Epithelial cell of esophagus (primary cell): ENCODE measurements at regions not wholly inside any gene's neighbourhood (a gene's known extent, or its start where the extent isn't known, plus 50 kb on each side); places are given as distances from the start of the nearest gene placed in this dataset.
A peak's percentile ranks its signal among the peaks of the same experiment; 100 is the strongest.

Experiments
- DNase-seq: peaks from one replicate; pipeline ENCODE4 v3.0.0; 2010; ENCODE audit warnings: low read depth
- H3K4me3 ChIP-seq: 2 replicates; pipeline ENCODE4 v1.5.1; 2011; ENCODE audit warnings: mild to moderate bottlenecking, low read length, control low read depth
- CTCF ChIP-seq: IDR thresholded peaks from 2 replicates; pipeline ENCODE4 v1.5.1; 2011; ENCODE audit warnings: low read depth, mild to moderate bottlenecking, low read length, control low read depth, inconsistent platforms; ENCODE audit not compliant: insufficient read depth; ENCODE audit errors: missing control alignments

DNA sequence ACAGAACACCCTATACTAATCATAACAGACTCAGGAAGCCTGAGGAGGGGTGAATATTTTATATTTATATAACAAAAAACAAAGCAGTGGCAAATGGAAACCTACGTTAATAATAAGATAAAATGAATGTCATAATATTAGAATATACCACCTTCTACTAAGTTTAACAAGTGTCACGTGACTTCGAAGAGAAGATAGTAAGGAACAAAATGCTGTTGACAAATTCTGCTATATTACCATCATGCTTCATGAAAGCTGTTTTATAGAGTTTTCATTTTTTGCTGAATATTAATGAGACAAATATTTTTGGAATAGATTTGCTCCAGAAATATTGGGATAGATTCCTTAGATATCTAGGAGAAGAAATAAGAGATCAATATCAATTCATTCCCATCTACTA is 450.6 kb upstream of the DCN start:
- H3K4me3 ChIP-seq = peak overlapping the region; percentile 39
- DNase-seq = no peak
- TF ChIP-seq CTCF = no peak

DNA sequence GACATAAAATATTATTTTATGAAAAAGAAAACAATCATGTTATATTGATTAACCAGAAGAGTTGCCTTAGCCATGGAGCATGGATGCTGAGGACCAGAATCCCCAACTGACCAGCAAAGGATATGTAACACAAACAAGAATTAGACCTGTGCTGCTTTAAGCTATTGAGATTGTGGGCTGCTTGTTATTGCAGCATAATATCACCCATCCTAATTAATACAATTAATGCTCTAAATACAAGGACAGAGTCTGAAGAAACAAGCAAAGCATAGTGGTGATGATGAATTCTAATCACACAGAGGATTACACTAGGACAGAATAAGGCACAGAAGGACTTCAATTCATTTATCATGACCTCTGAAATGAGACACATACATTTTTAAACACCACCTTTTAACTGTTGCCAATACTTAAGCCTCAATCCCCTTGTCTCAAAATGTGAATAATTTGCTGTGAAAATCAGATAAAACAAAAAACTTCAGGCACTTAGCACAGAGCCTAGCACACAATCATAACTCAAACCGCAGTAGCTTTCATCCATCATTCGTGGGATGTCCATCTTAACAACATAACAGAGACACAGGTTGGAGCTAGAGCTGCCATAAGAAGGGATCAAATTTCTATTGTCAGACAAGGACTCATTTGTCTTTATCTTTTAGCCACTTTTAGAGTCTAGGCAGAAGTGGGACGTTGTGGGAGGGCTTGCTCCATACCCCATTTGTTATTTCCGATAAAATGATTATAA is 449.6 kb upstream of the DCN start:
- TF ChIP-seq CTCF = no peak

DNA sequence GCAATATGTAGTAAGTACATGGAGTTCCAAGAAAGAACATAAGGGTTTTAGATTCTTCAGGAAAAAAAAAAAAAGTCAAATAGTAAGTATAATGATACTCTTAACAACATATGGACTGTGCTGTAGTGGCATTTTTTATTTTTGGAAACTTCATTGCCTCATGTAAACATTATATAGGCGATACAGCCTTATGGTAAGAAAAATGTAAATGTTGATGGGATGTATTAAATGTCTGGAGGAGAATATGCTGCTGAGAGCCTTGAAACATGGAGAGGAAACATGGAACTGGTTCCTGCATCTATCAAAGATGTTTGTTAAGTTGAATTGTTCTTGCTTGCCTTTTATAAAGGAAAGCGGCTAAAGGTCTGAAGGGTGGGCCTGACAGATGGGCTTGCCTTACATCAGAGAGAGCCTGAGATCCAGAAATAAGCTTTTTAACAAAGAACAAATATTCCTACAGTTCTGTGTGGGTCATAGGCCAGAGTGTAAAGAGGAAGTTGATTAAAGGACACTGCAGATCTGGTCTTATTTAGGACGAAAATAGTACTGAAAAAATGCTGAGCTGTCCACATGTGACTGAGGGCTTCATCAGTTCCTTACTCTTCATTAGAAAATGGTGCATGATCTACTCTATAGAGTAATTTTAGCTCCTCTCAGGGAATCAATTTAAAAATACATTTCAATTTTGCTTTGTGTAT is 448.1 kb upstream of the DCN start:
- no peak for TF ChIP-seq CTCF
- DNase-seq = no peak
- H3K4me3 ChIP-seq = no peak overlapping the region

More for the DNA sequence above, 449.6 kb upstream of the DCN start:
- no peak for DNase-seq
- H3K4me3 ChIP-seq = no peak overlapping the region

- no peak for TF ChIP-seq CTCF
- H3K4me3 ChIP-seq = no peak overlapping the region
- DNase-seq = no peak
Measured at GRCh38 chr12:91630083-91630482, 447.5 kb upstream of the DCN start.

GRCh38 chr12:91629440-91629839 is 446.8 kb upstream of the DCN start:
- H3K4me3 ChIP-seq = no peak overlapping the region
- no peak for TF ChIP-seq CTCF
- no peak for DNase-seq

DNA sequence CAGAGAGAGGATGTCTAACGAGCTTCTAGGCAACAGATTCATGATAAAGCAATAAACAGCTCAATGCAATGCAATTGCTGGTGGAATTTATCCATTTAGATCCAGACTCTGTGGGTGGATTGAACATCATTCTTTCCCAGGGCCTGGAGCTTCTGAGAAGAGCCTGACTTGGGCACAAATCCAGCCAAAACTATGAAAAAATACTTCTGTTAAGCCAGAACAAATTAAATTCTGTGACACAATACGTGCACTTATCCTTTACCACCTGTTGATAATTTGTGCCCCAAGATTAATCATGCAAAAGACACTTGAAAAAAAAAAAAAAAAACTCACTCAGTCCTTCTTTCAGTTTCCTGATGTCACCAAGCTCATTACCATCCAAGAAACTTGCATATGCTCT is 446.0 kb upstream of the DCN start:
- TF ChIP-seq CTCF = no peak
- no peak overlapping the region for H3K4me3 ChIP-seq
- DNase-seq = no peak
